Type B pancreatic cell (in vitro differentiated cells): ENCODE measurements at regions not wholly inside any gene's neighbourhood (a gene's known extent, or its start where the extent isn't known, plus 50 kb on each side); places are given as distances from the start of the nearest gene placed in this dataset.

Source experiments
- DNase-seq: peaks from one replicate; pipeline ENCODE4 v3.0.0; 2021; ENCODE audit warnings: mixed read lengths; ENCODE audit not compliant: unreplicated experiment; ENCODE audit errors: extremely low spot score
- H3K27ac Mint-ChIP-seq: 2 replicates; pipeline ENCODE4 v1.8.0; 2021; ENCODE audit warnings: mild to moderate bottlenecking, mixed read lengths
- H3K27me3 Mint-ChIP-seq: 2 replicates; pipeline ENCODE4 v1.8.0; 2021; ENCODE audit warnings: mixed read lengths
- H3K36me3 Mint-ChIP-seq: 2 replicates; pipeline ENCODE4 v1.8.0; 2021; ENCODE audit warnings: mixed read lengths
- H3K4me1 Mint-ChIP-seq: one replicate; pipeline ENCODE4 v1.8.0; 2021; ENCODE audit warnings: mixed read lengths; ENCODE audit not compliant: unreplicated experiment
- H3K4me3 Mint-ChIP-seq: 2 replicates; pipeline ENCODE4 v1.8.0; 2021; ENCODE audit warnings: mild to moderate bottlenecking, mixed read lengths
- H3K9me3 Mint-ChIP-seq: 2 replicates; pipeline ENCODE4 v1.8.0; 2021; ENCODE audit warnings: mixed read lengths
- TF ChIP-seq, protein P1 (sequence below): fragments of 200-600 bp; sonication (generic); conservative IDR thresholded peaks from 2 replicates; pipeline ENCODE4 v1.5.0; 2021; ENCODE audit warnings: antibody characterized with exemption, mild to moderate bottlenecking

DNA sequence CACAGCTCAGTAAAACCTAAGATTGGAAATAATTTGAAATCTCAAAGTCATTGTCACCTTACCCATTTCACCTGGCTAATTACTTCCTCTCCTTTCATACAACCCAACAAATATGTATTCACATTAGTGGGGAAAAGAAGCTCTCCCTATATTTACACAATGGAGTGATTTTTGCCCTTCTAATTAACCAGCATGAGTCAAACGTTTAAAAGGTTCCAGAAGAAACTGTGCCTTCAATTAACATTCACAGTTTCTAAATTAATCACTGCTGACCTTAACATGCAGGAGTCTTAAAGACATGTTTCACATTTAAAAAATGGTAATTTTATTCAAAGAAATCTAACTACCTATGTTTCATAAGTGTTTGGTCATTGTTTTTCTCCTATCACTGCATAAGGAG lies 254.6 kb downstream of the CBLL2 start:
- Mint-ChIP-seq H3K9me3 (peaks cover 9% of the 10 kb centered on the region), H3K36me3 (no peaks in the 10 kb centered on the region), H3K27ac (no peak overlapping the region), H3K4me3 (no peak overlapping the region), H3K27me3 (no peaks in the 10 kb centered on the region), H3K4me1 (no peaks in the 10 kb centered on the region)
- DNase-seq: no peak
- TF ChIP-seq, protein P1, sequence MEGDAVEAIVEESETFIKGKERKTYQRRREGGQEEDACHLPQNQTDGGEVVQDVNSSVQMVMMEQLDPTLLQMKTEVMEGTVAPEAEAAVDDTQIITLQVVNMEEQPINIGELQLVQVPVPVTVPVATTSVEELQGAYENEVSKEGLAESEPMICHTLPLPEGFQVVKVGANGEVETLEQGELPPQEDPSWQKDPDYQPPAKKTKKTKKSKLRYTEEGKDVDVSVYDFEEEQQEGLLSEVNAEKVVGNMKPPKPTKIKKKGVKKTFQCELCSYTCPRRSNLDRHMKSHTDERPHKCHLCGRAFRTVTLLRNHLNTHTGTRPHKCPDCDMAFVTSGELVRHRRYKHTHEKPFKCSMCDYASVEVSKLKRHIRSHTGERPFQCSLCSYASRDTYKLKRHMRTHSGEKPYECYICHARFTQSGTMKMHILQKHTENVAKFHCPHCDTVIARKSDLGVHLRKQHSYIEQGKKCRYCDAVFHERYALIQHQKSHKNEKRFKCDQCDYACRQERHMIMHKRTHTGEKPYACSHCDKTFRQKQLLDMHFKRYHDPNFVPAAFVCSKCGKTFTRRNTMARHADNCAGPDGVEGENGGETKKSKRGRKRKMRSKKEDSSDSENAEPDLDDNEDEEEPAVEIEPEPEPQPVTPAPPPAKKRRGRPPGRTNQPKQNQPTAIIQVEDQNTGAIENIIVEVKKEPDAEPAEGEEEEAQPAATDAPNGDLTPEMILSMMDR: no peak

DNA sequence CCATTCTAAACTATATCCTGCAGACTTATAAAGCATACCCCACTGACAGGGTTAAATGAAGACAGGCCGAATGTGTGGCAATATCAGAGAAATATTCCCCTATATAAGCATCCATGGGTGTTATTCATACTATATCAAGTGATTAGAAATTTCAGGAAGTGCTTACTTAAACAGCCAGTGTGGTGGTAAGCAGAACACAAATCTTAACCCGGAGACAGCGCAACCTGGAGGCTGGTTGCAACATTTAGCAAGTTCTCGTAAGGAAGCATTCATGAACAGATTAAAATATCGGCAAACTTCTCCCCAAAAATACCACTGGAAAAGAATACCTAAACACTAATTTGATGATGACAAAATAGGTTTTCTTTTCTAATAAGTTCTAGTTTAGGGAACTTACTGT lies 261.2 kb downstream of the CBLL2 start:
- no peak overlapping the region for H3K27ac Mint-ChIP-seq
- DNase-seq: no peak
- TF ChIP-seq, protein P1: no peak

DNA sequence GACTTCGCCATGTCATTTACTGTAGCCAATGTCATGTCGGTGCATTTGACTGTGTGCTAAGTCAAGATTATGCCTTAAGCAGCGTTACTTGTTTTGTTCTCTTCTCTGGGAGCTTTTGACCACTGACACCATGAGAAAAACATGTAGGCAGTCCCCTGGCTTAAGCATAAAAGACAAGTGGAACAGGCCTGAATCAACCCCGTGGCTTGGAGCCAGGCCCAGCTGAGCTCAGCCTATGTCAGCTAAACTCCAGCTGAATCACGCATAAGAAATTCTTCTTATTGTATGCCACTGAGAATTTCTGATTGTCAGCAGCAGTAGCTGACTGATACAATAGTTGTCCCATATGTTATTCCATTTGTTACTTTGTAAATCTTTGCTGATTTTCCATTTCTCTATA lies 261.9 kb downstream of the CBLL2 start:
- H3K4me3 Mint-ChIP-seq: no peak overlapping the region
- H3K4me1 Mint-ChIP-seq: no peaks in the 10 kb centered on the region
- no peak for DNase-seq
- no peak overlapping the region for H3K27ac Mint-ChIP-seq
- H3K27me3 Mint-ChIP-seq: peaks cover 6% of the 10 kb centered on the region
- no peaks in the 10 kb centered on the region for H3K36me3 Mint-ChIP-seq
- H3K9me3 Mint-ChIP-seq: no peaks in the 10 kb centered on the region
- TF ChIP-seq, protein P1: no peak

More for the DNA sequence above, 261.2 kb downstream of the CBLL2 start:
- Mint-ChIP-seq H3K36me3 (no peaks in the 10 kb centered on the region), H3K9me3 (no peaks in the 10 kb centered on the region), H3K27me3 (peaks cover 4% of the 10 kb centered on the region), H3K4me1 (no peaks in the 10 kb centered on the region), H3K4me3 (no peak overlapping the region)

DNA sequence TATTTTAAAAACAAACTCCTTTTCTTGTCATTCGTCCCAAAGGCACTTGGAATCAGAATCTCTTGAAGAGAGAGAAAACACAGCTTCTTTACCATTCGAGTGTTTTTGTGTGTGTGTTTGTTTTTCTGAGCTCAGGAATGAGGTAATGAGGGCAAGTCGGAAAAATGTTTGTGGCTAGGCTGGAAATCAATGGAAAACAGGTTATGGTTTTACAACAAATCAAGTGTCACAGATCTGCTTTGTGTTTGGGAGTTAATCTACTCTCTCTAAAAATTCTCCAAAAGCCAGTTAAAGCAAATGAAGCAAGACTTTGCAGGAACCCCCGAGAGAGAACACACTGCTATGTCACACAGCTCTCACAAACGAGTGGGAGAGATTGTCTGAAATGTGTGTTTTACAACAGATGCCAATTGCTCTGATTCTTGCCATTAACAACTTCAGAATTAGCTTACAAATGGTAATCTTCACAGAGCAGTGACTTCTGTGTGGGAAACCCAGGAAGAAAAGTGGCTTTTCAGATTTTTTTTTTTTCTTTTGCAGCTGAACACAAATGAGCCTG lies 264.1 kb downstream of the CBLL2 start:
- DNase-seq: no peak
- Mint-ChIP-seq H3K27me3 (peaks cover 7% of the 10 kb centered on the region), H3K36me3 (no peaks in the 10 kb centered on the region), H3K9me3 (no peaks in the 10 kb centered on the region), H3K27ac (no peak overlapping the region), H3K4me3 (no peak overlapping the region), H3K4me1 (no peaks in the 10 kb centered on the region)
- TF ChIP-seq, protein P1: no peak

DNA sequence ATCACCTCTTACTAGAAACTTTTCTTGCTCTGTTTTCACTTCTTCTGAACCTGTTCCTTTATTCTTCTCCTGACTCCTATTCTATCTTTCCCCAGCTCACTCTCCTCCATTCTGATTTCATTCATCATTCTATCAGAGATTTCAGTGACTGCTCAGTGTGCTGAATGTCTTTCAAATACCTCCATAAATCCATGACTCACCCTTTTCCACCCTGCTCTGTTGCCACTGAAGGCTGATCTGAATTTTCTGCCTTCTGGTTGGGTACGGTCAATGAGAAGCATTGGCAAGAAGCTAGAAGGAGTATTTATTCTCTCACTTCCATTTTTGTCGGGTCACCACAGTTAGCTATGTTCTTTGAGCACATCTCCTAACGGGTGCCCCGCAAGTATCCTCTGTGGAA lies 265.9 kb downstream of the CBLL2 start:
- H3K36me3 Mint-ChIP-seq: no peaks in the 10 kb centered on the region
- no peak for DNase-seq

More for the DNA sequence above, 265.9 kb downstream of the CBLL2 start:
- Mint-ChIP-seq H3K27ac (no peak overlapping the region), H3K4me1 (no peaks in the 10 kb centered on the region), H3K27me3 (peaks cover 7% of the 10 kb centered on the region), H3K9me3 (no peaks in the 10 kb centered on the region), H3K4me3 (no peak overlapping the region)
- TF ChIP-seq, protein P1: no peak
